ENCODE measurements at regions not wholly inside any gene's neighbourhood (a gene's known extent, or its start where the extent isn't known, plus 50 kb on each side); places are given as distances from the start of the nearest gene placed in this dataset.

DNA sequence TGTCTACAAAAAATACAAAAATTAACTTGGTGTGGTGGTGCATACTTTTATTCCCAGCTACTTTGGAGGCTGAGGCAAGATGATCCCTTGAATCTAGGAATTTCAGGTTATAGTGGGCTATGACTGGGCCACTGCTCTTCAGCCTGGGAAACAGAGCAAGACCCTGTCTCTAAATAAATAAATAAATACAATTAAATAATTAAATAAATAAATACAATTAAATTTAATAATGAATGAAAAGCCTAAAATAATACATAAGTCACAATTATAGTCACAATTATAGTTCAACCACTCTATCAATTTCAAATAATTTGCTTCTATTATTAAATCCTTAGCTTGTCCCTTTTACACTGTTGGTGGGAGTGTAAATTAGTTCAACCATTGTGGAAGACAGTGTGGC lies 146.4 kb upstream of the RFC3 start:
- Histone ChIP-seq H2AK5ac (ENCODE audit: low read depth, low read length) (no peak overlapping the region), H3K4me2 (ENCODE audit: low read depth, low read length) (no peak overlapping the region), H4K8ac (ENCODE audit: low read depth in 2 of 2, low read length in 2 of 2) (no peak overlapping the region), H3K23ac (ENCODE audit: low read depth, low read length) (no peak overlapping the region), H3K27ac (ENCODE audit: insufficient read depth, low read length) (no peak overlapping the region), H2BK5ac (ENCODE audit: low read depth, low read length, poor library complexity, severe bottlenecking) (no peak overlapping the region), H3K9me3 (ENCODE audit: control insufficient read depth, insufficient read depth, low read length) (no peaks in the 10 kb centered on the region), H4K5ac (ENCODE audit: low read depth, low read length) (no peak overlapping the region), H3K18ac (ENCODE audit: low read depth, low read length) (no peak overlapping the region), H3K9me1 (ENCODE audit: insufficient read depth, low read length) (no peaks in the 10 kb centered on the region), H3K56ac (ENCODE audit: extremely low read depth, insufficient read depth, low read length) (no peak overlapping the region), H3K4ac (ENCODE audit: low read depth, low read length) (no peak overlapping the region), H2BK120ac (ENCODE audit: low read depth, low read length) (no peak overlapping the region), H3K27me3 (ENCODE audit: control insufficient read depth, insufficient read depth, low read length) (peaks cover 11% of the 10 kb centered on the region), H3K4me3 (ENCODE audit: insufficient read depth, low read depth, low read length) (no peak overlapping the region), H2AFZ (replicated peaks; ENCODE audit: low read length, poor library complexity) (no peak overlapping the region), H4K20me1 (ENCODE audit: insufficient read depth, low read length) (no peaks in the 10 kb centered on the region), H2AK9ac (replicated peaks; ENCODE audit: low read depth, low read length, poor library complexity) (no peak overlapping the region), H2BK15ac (ENCODE audit: low read depth, low read length) (no peak overlapping the region), H2BK20ac (ENCODE audit: low read depth, low read length) (no peak overlapping the region), H3K9ac (ENCODE audit: low read depth, low read length) (no peak overlapping the region), H3K79me1 (ENCODE audit: low read depth in 1 of 2, low read length in 2 of 2) (no peaks in the 10 kb centered on the region), H3K14ac (replicated peaks; ENCODE audit: low read depth, low read length) (no peak overlapping the region), H3K36me3 (ENCODE audit: control insufficient read depth, insufficient read depth, low read length) (no peaks in the 10 kb centered on the region), H4K91ac (ENCODE audit: insufficient read depth, low read depth, low read length) (no peak overlapping the region), H3K4me1 (ENCODE audit: control insufficient read depth, insufficient read depth, low read length) (peaks cover 2% of the 10 kb centered on the region; the same call in 1 of the 2 replicates)
- dilution Hi-C loops (cut with HindIII; ENCODE audit: low sequenced_read_pairs, unreplicated experiment) (no loop called here), intact Hi-C loops (cut with micrococcal nuclease) (no loop called here), in situ Hi-C loops (cut with MboI; ENCODE audit: low sequenced_read_pairs) (no loop called here)
- ChIA-PET POLR2A (ENCODE audit: unreplicated experiment) (no interaction called here), CTCF (interaction anchor here (0.6 kb wide), 1 partner anchor 12 kb away, joined by 4 read pairs; no protein-coding TSS in a partner anchor)
- TF ChIP-seq, protein P1, sequence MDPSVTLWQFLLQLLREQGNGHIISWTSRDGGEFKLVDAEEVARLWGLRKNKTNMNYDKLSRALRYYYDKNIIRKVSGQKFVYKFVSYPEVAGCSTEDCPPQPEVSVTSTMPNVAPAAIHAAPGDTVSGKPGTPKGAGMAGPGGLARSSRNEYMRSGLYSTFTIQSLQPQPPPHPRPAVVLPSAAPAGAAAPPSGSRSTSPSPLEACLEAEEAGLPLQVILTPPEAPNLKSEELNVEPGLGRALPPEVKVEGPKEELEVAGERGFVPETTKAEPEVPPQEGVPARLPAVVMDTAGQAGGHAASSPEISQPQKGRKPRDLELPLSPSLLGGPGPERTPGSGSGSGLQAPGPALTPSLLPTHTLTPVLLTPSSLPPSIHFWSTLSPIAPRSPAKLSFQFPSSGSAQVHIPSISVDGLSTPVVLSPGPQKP (IDR thresholded peaks at IDR 0.05; ENCODE audit: borderline replicate concordance, low read depth, low read length), result no peak
- TF ChIP-seq, protein P2, sequence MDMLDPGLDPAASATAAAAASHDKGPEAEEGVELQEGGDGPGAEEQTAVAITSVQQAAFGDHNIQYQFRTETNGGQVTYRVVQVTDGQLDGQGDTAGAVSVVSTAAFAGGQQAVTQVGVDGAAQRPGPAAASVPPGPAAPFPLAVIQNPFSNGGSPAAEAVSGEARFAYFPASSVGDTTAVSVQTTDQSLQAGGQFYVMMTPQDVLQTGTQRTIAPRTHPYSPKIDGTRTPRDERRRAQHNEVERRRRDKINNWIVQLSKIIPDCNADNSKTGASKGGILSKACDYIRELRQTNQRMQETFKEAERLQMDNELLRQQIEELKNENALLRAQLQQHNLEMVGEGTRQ (IDR thresholded peaks at IDR 0.05; ENCODE audit: low read depth, low read length), result no peak
- TF ChIP-seq SMC3 (IDR thresholded peaks at IDR 0.05; ENCODE audit: low read depth, low read length), result no peak
- TF ChIP-seq RFX5 (IDR thresholded peaks at IDR 0.05; ENCODE audit: low read depth, low read length), result no peak
- TF ChIP-seq, protein P3, sequence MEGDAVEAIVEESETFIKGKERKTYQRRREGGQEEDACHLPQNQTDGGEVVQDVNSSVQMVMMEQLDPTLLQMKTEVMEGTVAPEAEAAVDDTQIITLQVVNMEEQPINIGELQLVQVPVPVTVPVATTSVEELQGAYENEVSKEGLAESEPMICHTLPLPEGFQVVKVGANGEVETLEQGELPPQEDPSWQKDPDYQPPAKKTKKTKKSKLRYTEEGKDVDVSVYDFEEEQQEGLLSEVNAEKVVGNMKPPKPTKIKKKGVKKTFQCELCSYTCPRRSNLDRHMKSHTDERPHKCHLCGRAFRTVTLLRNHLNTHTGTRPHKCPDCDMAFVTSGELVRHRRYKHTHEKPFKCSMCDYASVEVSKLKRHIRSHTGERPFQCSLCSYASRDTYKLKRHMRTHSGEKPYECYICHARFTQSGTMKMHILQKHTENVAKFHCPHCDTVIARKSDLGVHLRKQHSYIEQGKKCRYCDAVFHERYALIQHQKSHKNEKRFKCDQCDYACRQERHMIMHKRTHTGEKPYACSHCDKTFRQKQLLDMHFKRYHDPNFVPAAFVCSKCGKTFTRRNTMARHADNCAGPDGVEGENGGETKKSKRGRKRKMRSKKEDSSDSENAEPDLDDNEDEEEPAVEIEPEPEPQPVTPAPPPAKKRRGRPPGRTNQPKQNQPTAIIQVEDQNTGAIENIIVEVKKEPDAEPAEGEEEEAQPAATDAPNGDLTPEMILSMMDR (conservative IDR thresholded peaks at IDR 0.05; ENCODE audit: low read depth, low read length), result no peak
- no peak for TF ChIP-seq POLR2A (IDR thresholded peaks at IDR 0.05; ENCODE audit: low read depth, low read length)
- TF ChIP-seq NFE2L2 (IDR thresholded peaks at IDR 0.05; ENCODE audit: low read depth, low read length), result no peak
- no peak for TF ChIP-seq FOS (IDR thresholded peaks at IDR 0.05; ENCODE audit: low read depth, low read length)
- no peak for TF ChIP-seq CEBPB (IDR thresholded peaks at IDR 0.05; ENCODE audit: low read depth, low read length)
- no peak for TF ChIP-seq MAFK (IDR thresholded peaks at IDR 0.05; ENCODE audit: low read depth, low read length)
- no peak for TF ChIP-seq MAZ (IDR thresholded peaks at IDR 0.05; ENCODE audit: borderline replicate concordance, low read depth, low read length)
- TF ChIP-seq RCOR1 (IDR thresholded peaks at IDR 0.05; ENCODE audit: insufficient replicate concordance, low read length), result no peak
- TF ChIP-seq RAD21 (IDR thresholded peaks at IDR 0.05; ENCODE audit: low read length), result no peak
- TF ChIP-seq MXI1 (IDR thresholded peaks at IDR 0.05; ENCODE audit: borderline replicate concordance, low read depth, low read length), result no peak
- BruUV-seq (replicated peaks), result no TSS peak
- DNase-seq, result no peak
- no peak for ATAC-seq (ENCODE audit: low read depth)

Measured in IMR-90 (cell line).